ENCODE measurements at regions not wholly inside any gene's neighbourhood (a gene's known extent, or its start where the extent isn't known, plus 50 kb on each side); places are given as distances from the start of the nearest gene placed in this dataset.
A peak's percentile ranks its signal among the peaks of the same experiment; 100 is the strongest.

- no peak overlapping the region for H3K4me3 Mint-ChIP-seq (ENCODE audit: unreplicated experiment)
- peaks cover 10% of the 10 kb centered on the region for H3K36me3 Mint-ChIP-seq (ENCODE audit: unreplicated experiment)
- no peaks in the 10 kb centered on the region for H3K27me3 Mint-ChIP-seq (ENCODE audit: unreplicated experiment)
- H3K4me1 Mint-ChIP-seq (ENCODE audit: low read depth, unreplicated experiment): no peaks in the 10 kb centered on the region
- DNase-seq: no peak
- TF ChIP-seq CTCF (IDR thresholded peaks at IDR 0.05; ENCODE audit: partially characterized antibody, unreplicated experiment): no peak
- H3K9me3 Mint-ChIP-seq (ENCODE audit: unreplicated experiment): peaks cover 5% of the 10 kb centered on the region
- H3K27ac Mint-ChIP-seq (ENCODE audit: unreplicated experiment): no peak overlapping the region
Measured at GRCh38 chr1:239505094-239505493, 118.7 kb downstream of the CHRM3 start.

- DNase-seq: no peak
- Mint-ChIP-seq H3K9me3 (ENCODE audit: unreplicated experiment) (peaks cover 5% of the 10 kb centered on the region), H3K4me3 (ENCODE audit: unreplicated experiment) (no peak overlapping the region), H3K27ac (ENCODE audit: unreplicated experiment) (no peak overlapping the region), H3K27me3 (ENCODE audit: unreplicated experiment) (no peaks in the 10 kb centered on the region), H3K4me1 (ENCODE audit: low read depth, unreplicated experiment) (no peaks in the 10 kb centered on the region), H3K36me3 (ENCODE audit: unreplicated experiment) (peaks cover 10% of the 10 kb centered on the region)
- TF ChIP-seq CTCF (IDR thresholded peaks at IDR 0.05; ENCODE audit: partially characterized antibody, unreplicated experiment): no peak
Measured at GRCh38 chr1:239507826-239508225, 121.5 kb downstream of the CHRM3 start.

- Mint-ChIP-seq H3K27me3 (ENCODE audit: unreplicated experiment) (no peaks in the 10 kb centered on the region), H3K4me3 (ENCODE audit: unreplicated experiment) (no peak overlapping the region), H3K9me3 (ENCODE audit: unreplicated experiment) (no peaks in the 10 kb centered on the region), H3K36me3 (ENCODE audit: unreplicated experiment) (no peaks in the 10 kb centered on the region), H3K4me1 (ENCODE audit: low read depth, unreplicated experiment) (peaks cover 2% of the 10 kb centered on the region), H3K27ac (ENCODE audit: unreplicated experiment) (no peak overlapping the region)
- TF ChIP-seq CTCF (IDR thresholded peaks at IDR 0.05; ENCODE audit: partially characterized antibody, unreplicated experiment): no peak
- no peak for DNase-seq
Measured at GRCh38 chr1:239511875-239512274, 125.5 kb downstream of the CHRM3 start.

- no peak for TF ChIP-seq CTCF (IDR thresholded peaks at IDR 0.05; ENCODE audit: partially characterized antibody, unreplicated experiment)
- H3K36me3 Mint-ChIP-seq (ENCODE audit: unreplicated experiment): no peaks in the 10 kb centered on the region
- peaks cover 2% of the 10 kb centered on the region for H3K4me1 Mint-ChIP-seq (ENCODE audit: low read depth, unreplicated experiment)
- H3K27ac Mint-ChIP-seq (ENCODE audit: unreplicated experiment): no peak overlapping the region
- H3K4me3 Mint-ChIP-seq (ENCODE audit: unreplicated experiment): no peak overlapping the region
- H3K9me3 Mint-ChIP-seq (ENCODE audit: unreplicated experiment): no peaks in the 10 kb centered on the region
- no peaks in the 10 kb centered on the region for H3K27me3 Mint-ChIP-seq (ENCODE audit: unreplicated experiment)
- DNase-seq: peak; percentile 19
Measured at GRCh38 chr1:239516579-239516978, 130.2 kb downstream of the CHRM3 start.

GRCh38 chr1:239526391-239526790, 140.0 kb downstream of the CHRM3 start:
- Mint-ChIP-seq H3K36me3 (ENCODE audit: unreplicated experiment) (no peaks in the 10 kb centered on the region), H3K9me3 (ENCODE audit: unreplicated experiment) (no peaks in the 10 kb centered on the region), H3K4me3 (ENCODE audit: unreplicated experiment) (no peak overlapping the region), H3K4me1 (ENCODE audit: low read depth, unreplicated experiment) (no peaks in the 10 kb centered on the region), H3K27ac (ENCODE audit: unreplicated experiment) (no peak overlapping the region), H3K27me3 (ENCODE audit: unreplicated experiment) (no peaks in the 10 kb centered on the region)
- DNase-seq: no peak
- no peak for TF ChIP-seq CTCF (IDR thresholded peaks at IDR 0.05; ENCODE audit: partially characterized antibody, unreplicated experiment)

All from glutamatergic neuron (in vitro differentiated cells).